Naive thymus-derived CD4-positive, alpha-beta T cell (primary cell): ENCODE measurements at regions not wholly inside any gene's neighbourhood (a gene's known extent, or its start where the extent isn't known, plus 50 kb on each side); places are given as distances from the start of the nearest gene placed in this dataset.
A peak's percentile ranks its signal among the peaks of the same experiment; 100 is the strongest.
"Not testable (repeated sequence)": the region's sequence is repeated elsewhere in the genome, so short reads cannot be mapped to it uniquely, and the experiment has no call there.

Experiments
- ATAC-seq: fragments of 150-1000 bp; cut with Tn5 transposase; 2 replicates; pipeline ENCODE4 v1.10.0; 2021; ENCODE audit warnings: mild to moderate bottlenecking, moderate library complexity
- CTCF ChIA-PET: fragments of 350-600 bp; sonication (Branson Sonifier 250); formaldehyde crosslinking; loops from one replicate; lab custom pipeline; 2021; ENCODE audit warnings: antibody characterized with exemption; lab: Charles Lee
- POLR2A ChIA-PET: fragments of 350-600 bp; sonication (Branson Sonifier 250); formaldehyde crosslinking; loops from one replicate; lab custom pipeline; 2021; ENCODE audit warnings: antibody characterized with exemption, inconsistent platforms; lab: Charles Lee
- DNase-seq, 9 donors: peaks; one replicate each; pipeline versions ENCODE4 v3.0.0 to v3.0.0-alpha.2; 2020 to 2022; ENCODE audit warnings: mixed read lengths in 1 of 9
- H3K27ac ChIP-seq: one replicate; pipeline ENCODE4 v1.7.0; 2013; ENCODE audit warnings: mild to moderate bottlenecking, low read depth, low read length, moderate library complexity
- H3K27me3 ChIP-seq, 2 donors: one replicate each; pipeline ENCODE4 v1.7.0; 2013; ENCODE audit warnings: low read length in 2 of 2, mild to moderate bottlenecking in 2 of 2, moderate library complexity in 2 of 2; ENCODE audit not compliant: control insufficient read depth in 2 of 2, insufficient read depth in 2 of 2
- H3K36me3 ChIP-seq, 3 experiments: 1 replicate in 2 of 3; 2 replicates in 1 of 3; pipeline ENCODE4 v1.7.0; 2013; ENCODE audit warnings: low read length in 3 of 3, mild to moderate bottlenecking in 3 of 3, moderate library complexity in 1 of 3; ENCODE audit not compliant: insufficient read depth in 3 of 3, control insufficient read depth in 2 of 3
- H3K4me1 ChIP-seq, 2 donors: one replicate each; pipeline ENCODE4 v1.7.0; 2013; ENCODE audit warnings: low read length in 2 of 2, mild to moderate bottlenecking in 2 of 2, moderate library complexity in 1 of 2; ENCODE audit not compliant: control insufficient read depth in 2 of 2, insufficient read depth in 2 of 2
- H3K4me3 ChIP-seq: 2 replicates; pipeline ENCODE4 v1.7.0; 2013; ENCODE audit warnings: mild to moderate bottlenecking, low read length
- H3K9me3 ChIP-seq, 3 experiments: 1 replicate in 2 of 3; 2 replicates in 1 of 3; pipeline ENCODE4 v1.7.0; 2013; ENCODE audit warnings: low read length in 3 of 3; ENCODE audit not compliant: control insufficient read depth in 2 of 3
- H3K27ac Mint-ChIP-seq, 9 donors: one replicate each; pipeline ENCODE4 v1.8.0; 2020 to 2022; ENCODE audit warnings: mixed read lengths in 9 of 9, mild to moderate bottlenecking in 8 of 9, moderate library complexity in 5 of 9, inconsistent platforms in 2 of 9
- H3K27me3 Mint-ChIP-seq, 5 donors: one replicate each; pipeline ENCODE4 v1.8.0; 2021 to 2022; ENCODE audit warnings: mixed read lengths in 5 of 5, mild to moderate bottlenecking in 1 of 5
- H3K36me3 Mint-ChIP-seq, 5 donors: one replicate each; pipeline ENCODE4 v1.8.0; 2020 to 2022; ENCODE audit warnings: mixed read lengths in 5 of 5, mild to moderate bottlenecking in 3 of 5, inconsistent platforms in 1 of 5
- H3K4me1 Mint-ChIP-seq, 7 donors: one replicate each; pipeline ENCODE4 v1.8.0; 2020 to 2022; ENCODE audit warnings: mixed read lengths in 7 of 7, mild to moderate bottlenecking in 3 of 7, inconsistent platforms in 1 of 7
- H3K4me3 Mint-ChIP-seq, 10 donors: one replicate each; pipeline ENCODE4 v1.8.0; 2020 to 2022; ENCODE audit warnings: mild to moderate bottlenecking in 10 of 10, mixed read lengths in 10 of 10, moderate library complexity in 6 of 10, inconsistent platforms in 2 of 10
- H3K9me3 Mint-ChIP-seq, 11 donors: one replicate each; pipeline ENCODE4 v1.8.0; 2020 to 2022; ENCODE audit warnings: mixed read lengths in 11 of 11, mild to moderate bottlenecking in 4 of 11, inconsistent platforms in 1 of 11, moderate library complexity in 1 of 11
- intact Hi-C, 2 donors: fragments of 100-400 bp; cut with micrococcal nuclease; formaldehyde crosslinking; loops; one replicate each; pipeline ENCODE4 v1.15.1; 2023

- H3K36me3 ChIP-seq, H3K9me3 ChIP-seq, H3K4me1 Mint-ChIP-seq, H3K4me3 Mint-ChIP-seq, DNase-seq, H3K27ac ChIP-seq, CTCF ChIA-PET, H3K4me3 ChIP-seq, H3K4me1 ChIP-seq, ATAC-seq, H3K27ac Mint-ChIP-seq, H3K27me3 ChIP-seq, POLR2A ChIA-PET, H3K9me3 Mint-ChIP-seq, H3K36me3 Mint-ChIP-seq, H3K27me3 Mint-ChIP-seq: not testable (repeated sequence)
- intact Hi-C loops = loop anchor here in 1 of 2 donors (5.0 kb wide), 2 partner anchors 779 to 979 kb away; no protein-coding TSS in a partner anchor
These were observed 66.5 kb upstream of the FGF13 start for GRCh38 chrX:138777908-138778575.

GRCh38 chrX:138777230-138777629, 65.7 kb upstream of the FGF13 start:
- Histone ChIP-seq H3K36me3 (no peaks in the 10 kb centered on the region), H3K4me1 (no peaks in the 10 kb centered on the region), H3K4me3 (no peak overlapping the region), H3K27me3 (no peaks in the 10 kb centered on the region), H3K27ac (no peak overlapping the region), H3K9me3 (no peaks in the 10 kb centered on the region)
- peaks cover 0 to 2% (median 0%) of the 10 kb centered on the region in 11 donors for H3K9me3 Mint-ChIP-seq
- H3K4me1 Mint-ChIP-seq = no peaks in the 10 kb centered on the region
- no peaks in the 10 kb centered on the region for H3K36me3 Mint-ChIP-seq
- H3K27me3 Mint-ChIP-seq = no peaks in the 10 kb centered on the region
- no peak overlapping the region for H3K27ac Mint-ChIP-seq
- intact Hi-C loops = loop anchor here in 1 of 2 donors (5.0 kb wide), 2 partner anchors 780 to 980 kb away; no protein-coding TSS in a partner anchor
- POLR2A ChIA-PET = no interaction called here
- H3K4me3 Mint-ChIP-seq = no peak overlapping the region
- ATAC-seq (no peak), DNase-seq (no peak)
- CTCF ChIA-PET = no interaction called here

GRCh38 chrX:138775517-138775916, 64.0 kb upstream of the FGF13 start:
- Mint-ChIP-seq H3K4me1 (no peaks in the 10 kb centered on the region), H3K4me3 (no peak overlapping the region), H3K27ac (no peak overlapping the region), H3K27me3 (no peaks in the 10 kb centered on the region), H3K9me3 (no peaks in the 10 kb centered on the region), H3K36me3 (no peaks in the 10 kb centered on the region)
- Histone ChIP-seq H3K4me3 (no peak overlapping the region), H3K4me1 (no peaks in the 10 kb centered on the region), H3K27me3 (no peaks in the 10 kb centered on the region), H3K36me3 (no peaks in the 10 kb centered on the region), H3K9me3 (no peaks in the 10 kb centered on the region), H3K27ac (no peak overlapping the region)
- no peak for ATAC-seq
- ChIA-PET POLR2A (no interaction called here), CTCF (no interaction called here)
- intact Hi-C loops = loop anchor here (2.0 to 5.0 kb wide), 3 partner anchors 782 to 1365 kb away; no protein-coding TSS in a partner anchor
- peak in 1 of 9 donors; percentile 0 for DNase-seq

GRCh38 chrX:138771047-138771446, 59.5 kb upstream of the FGF13 start:
- Histone ChIP-seq H3K27me3 (no peaks in the 10 kb centered on the region), H3K4me3 (no peak overlapping the region), H3K36me3 (no peaks in the 10 kb centered on the region), H3K27ac (no peak overlapping the region), H3K9me3 (no peaks in the 10 kb centered on the region), H3K4me1 (no peaks in the 10 kb centered on the region)
- ChIA-PET CTCF (no interaction called here), POLR2A (no interaction called here)
- DNase-seq = no peak
- no peaks in the 10 kb centered on the region for H3K9me3 Mint-ChIP-seq
- no peak for ATAC-seq
- no peaks in the 10 kb centered on the region for H3K4me1 Mint-ChIP-seq
- no peak overlapping the region for H3K4me3 Mint-ChIP-seq
- intact Hi-C loops = no loop called here
- H3K36me3 Mint-ChIP-seq = no peaks in the 10 kb centered on the region
- no peak overlapping the region for H3K27ac Mint-ChIP-seq
- H3K27me3 Mint-ChIP-seq = no peaks in the 10 kb centered on the region

GRCh38 chrX:138769918-138770317, 58.4 kb upstream of the FGF13 start:
- Mint-ChIP-seq H3K4me3 (no peak overlapping the region), H3K4me1 (no peaks in the 10 kb centered on the region), H3K9me3 (no peaks in the 10 kb centered on the region), H3K27ac (no peak overlapping the region), H3K36me3 (no peaks in the 10 kb centered on the region), H3K27me3 (no peaks in the 10 kb centered on the region)
- no peaks in the 10 kb centered on the region for H3K36me3 ChIP-seq
- ChIA-PET POLR2A (no interaction called here), CTCF (no interaction called here)
- no peaks in the 10 kb centered on the region for H3K4me1 ChIP-seq
- H3K9me3 ChIP-seq = no peaks in the 10 kb centered on the region
- no peak overlapping the region for H3K4me3 ChIP-seq
- H3K27ac ChIP-seq = no peak overlapping the region
- DNase-seq (no peak), ATAC-seq (no peak)
- H3K27me3 ChIP-seq = no peaks in the 10 kb centered on the region
- intact Hi-C loops = no loop called here

- intact Hi-C loops = no loop called here
- POLR2A ChIA-PET = no interaction called here
- H3K36me3 ChIP-seq = no peaks in the 10 kb centered on the region
These were observed 53.5 kb upstream of the FGF13 start for GRCh38 chrX:138765051-138765450.

GRCh38 chrX:138763761-138764160, 52.2 kb upstream of the FGF13 start:
- Histone ChIP-seq H3K9me3 (no peaks in the 10 kb centered on the region), H3K4me3 (no peak overlapping the region), H3K27ac (no peak overlapping the region), H3K4me1 (no peaks in the 10 kb centered on the region), H3K27me3 (no peaks in the 10 kb centered on the region), H3K36me3 (no peaks in the 10 kb centered on the region)
- intact Hi-C loops = no loop called here
- CTCF ChIA-PET = no interaction called here
- peaks cover 0 to 6% (median 0%) of the 10 kb centered on the region in 5 donors for H3K27me3 Mint-ChIP-seq
- H3K9me3 Mint-ChIP-seq = no peaks in the 10 kb centered on the region
- no peaks in the 10 kb centered on the region for H3K4me1 Mint-ChIP-seq
- H3K4me3 Mint-ChIP-seq = no peak overlapping the region
- ATAC-seq = no peak
- no peaks in the 10 kb centered on the region for H3K36me3 Mint-ChIP-seq
- POLR2A ChIA-PET = no interaction called here
- no peak overlapping the region for H3K27ac Mint-ChIP-seq
- DNase-seq = no peak

More at GRCh38 chrX:138765051-138765450, 53.5 kb upstream of the FGF13 start:
- H3K4me3 Mint-ChIP-seq = no peak overlapping the region
- no peaks in the 10 kb centered on the region for H3K9me3 ChIP-seq
- DNase-seq = no peak
- ATAC-seq = no peak
- H3K27me3 Mint-ChIP-seq = peaks cover 0 to 6% (median 0%) of the 10 kb centered on the region in 5 donors
- H3K4me1 ChIP-seq = no peaks in the 10 kb centered on the region
- no peak overlapping the region for H3K27ac Mint-ChIP-seq
- H3K4me1 Mint-ChIP-seq = no peaks in the 10 kb centered on the region
- H3K27ac ChIP-seq = no peak overlapping the region
- no peaks in the 10 kb centered on the region for H3K9me3 Mint-ChIP-seq
- no peaks in the 10 kb centered on the region for H3K27me3 ChIP-seq
- no peak overlapping the region for H3K4me3 ChIP-seq
- H3K36me3 Mint-ChIP-seq = no peaks in the 10 kb centered on the region
- CTCF ChIA-PET = no interaction called here
